WERI-Rb-1 (cell line): ENCODE measurements at regions not wholly inside any gene's neighbourhood (a gene's known extent, or its start where the extent isn't known, plus 50 kb on each side); places are given as distances from the start of the nearest gene placed in this dataset.

Source experiments
- DNase-seq: peaks from one replicate; pipeline ENCODE4 v3.0.0-alpha.2; 2020
- H3K27ac ChIP-seq: fragments of 250-450 bp; sonication (Bioruptor Pico); 2 replicates; pipeline ENCODE4 v1.5.1; 2020; ENCODE audit warnings: mild to moderate bottlenecking, moderate library complexity
- H3K27me3 ChIP-seq: fragments of 250-450 bp; sonication (Bioruptor Pico); 2 replicates; pipeline ENCODE4 v1.5.1; 2021; ENCODE audit warnings: mild to moderate bottlenecking, low read depth, moderate library complexity; ENCODE audit not compliant: insufficient read depth, severe bottlenecking
- H3K36me3 ChIP-seq: fragments of 250-450 bp; sonication (Bioruptor Pico); 2 replicates; pipeline ENCODE4 v1.5.1; 2020; ENCODE audit warnings: mild to moderate bottlenecking, moderate library complexity
- H3K4me3 ChIP-seq: 2 replicates; pipeline ENCODE4 v1.5.1; 2011; ENCODE audit warnings: low read depth, mild to moderate bottlenecking, control low read depth, low read length
- H3K9me3 ChIP-seq: fragments of 250-450 bp; sonication (Bioruptor Pico); 2 replicates; pipeline ENCODE4 v1.5.1; 2021; ENCODE audit warnings: mild to moderate bottlenecking, moderate library complexity; ENCODE audit not compliant: severe bottlenecking
- TF ChIP-seq, protein P1 (sequence below): IDR thresholded peaks from 2 replicates; pipeline ENCODE4 v1.5.1; 2011; ENCODE audit warnings: low read depth, mild to moderate bottlenecking, control low read depth, inconsistent platforms, low read length

DNA sequence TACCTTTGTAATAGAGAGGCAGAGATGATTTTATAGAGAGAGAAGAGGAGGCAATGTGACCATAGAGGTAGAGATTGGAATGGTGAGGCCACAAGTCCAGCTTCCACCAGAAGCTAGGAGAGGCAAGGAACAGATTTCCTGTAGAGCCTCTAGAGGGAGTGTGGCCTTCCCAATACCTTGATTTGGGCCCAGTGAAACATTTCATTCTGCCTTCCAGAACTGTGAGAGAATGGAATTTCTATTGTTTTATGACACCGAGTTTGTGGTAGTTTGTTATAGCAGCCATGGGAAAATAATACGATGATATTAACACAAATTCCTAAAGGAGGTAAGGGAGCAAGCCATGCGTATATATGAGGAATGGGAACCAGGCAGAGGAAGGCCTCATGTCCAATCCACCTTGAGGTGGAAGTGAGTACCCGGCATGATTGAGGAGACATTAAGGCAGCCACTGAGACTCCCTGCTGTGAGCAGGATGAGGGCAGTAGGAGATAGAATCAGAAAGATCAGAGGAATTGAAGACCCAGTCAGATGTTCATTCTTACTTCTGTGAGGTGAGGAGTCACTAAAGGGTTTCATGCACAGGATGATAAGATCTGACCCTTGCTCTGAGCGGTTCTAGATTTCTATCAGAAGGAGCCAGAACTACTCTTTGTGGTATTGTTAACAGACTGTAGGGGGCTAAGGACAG lies 636.3 kb upstream of the IMPG1 start:
- no peak overlapping the region for H3K4me3 ChIP-seq
- no peaks in the 10 kb centered on the region for H3K36me3 ChIP-seq
- no peak overlapping the region for H3K27ac ChIP-seq
- no peak for DNase-seq
- H3K27me3 ChIP-seq, result no peaks in the 10 kb centered on the region
- TF ChIP-seq, protein P1, sequence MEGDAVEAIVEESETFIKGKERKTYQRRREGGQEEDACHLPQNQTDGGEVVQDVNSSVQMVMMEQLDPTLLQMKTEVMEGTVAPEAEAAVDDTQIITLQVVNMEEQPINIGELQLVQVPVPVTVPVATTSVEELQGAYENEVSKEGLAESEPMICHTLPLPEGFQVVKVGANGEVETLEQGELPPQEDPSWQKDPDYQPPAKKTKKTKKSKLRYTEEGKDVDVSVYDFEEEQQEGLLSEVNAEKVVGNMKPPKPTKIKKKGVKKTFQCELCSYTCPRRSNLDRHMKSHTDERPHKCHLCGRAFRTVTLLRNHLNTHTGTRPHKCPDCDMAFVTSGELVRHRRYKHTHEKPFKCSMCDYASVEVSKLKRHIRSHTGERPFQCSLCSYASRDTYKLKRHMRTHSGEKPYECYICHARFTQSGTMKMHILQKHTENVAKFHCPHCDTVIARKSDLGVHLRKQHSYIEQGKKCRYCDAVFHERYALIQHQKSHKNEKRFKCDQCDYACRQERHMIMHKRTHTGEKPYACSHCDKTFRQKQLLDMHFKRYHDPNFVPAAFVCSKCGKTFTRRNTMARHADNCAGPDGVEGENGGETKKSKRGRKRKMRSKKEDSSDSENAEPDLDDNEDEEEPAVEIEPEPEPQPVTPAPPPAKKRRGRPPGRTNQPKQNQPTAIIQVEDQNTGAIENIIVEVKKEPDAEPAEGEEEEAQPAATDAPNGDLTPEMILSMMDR, result no peak
- no peaks in the 10 kb centered on the region for H3K9me3 ChIP-seq

DNA sequence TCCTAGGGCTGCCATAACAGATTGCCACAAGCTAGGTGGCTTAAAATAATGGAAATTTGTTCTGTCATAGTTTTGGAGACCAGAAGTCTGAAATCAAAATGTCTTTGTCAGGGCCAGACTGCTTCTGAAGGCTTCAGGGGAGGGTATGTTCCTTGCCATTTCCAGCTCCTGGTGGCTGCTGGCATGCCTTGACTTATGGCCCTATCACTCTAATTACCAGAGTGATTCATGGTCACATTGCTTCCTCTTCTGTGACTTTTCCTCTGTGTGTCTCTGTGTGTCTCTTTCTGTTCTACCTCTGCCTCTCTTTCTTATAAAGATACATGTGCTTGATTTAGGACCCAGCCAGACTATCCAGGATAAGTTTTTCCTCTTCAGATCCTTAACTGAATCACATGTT lies 635.2 kb upstream of the IMPG1 start:
- Histone ChIP-seq H3K27ac (no peak overlapping the region), H3K36me3 (no peaks in the 10 kb centered on the region), H3K27me3 (no peaks in the 10 kb centered on the region), H3K9me3 (no peaks in the 10 kb centered on the region), H3K4me3 (no peak overlapping the region)
- TF ChIP-seq, protein P1, result no peak
- DNase-seq, result no peak

DNA sequence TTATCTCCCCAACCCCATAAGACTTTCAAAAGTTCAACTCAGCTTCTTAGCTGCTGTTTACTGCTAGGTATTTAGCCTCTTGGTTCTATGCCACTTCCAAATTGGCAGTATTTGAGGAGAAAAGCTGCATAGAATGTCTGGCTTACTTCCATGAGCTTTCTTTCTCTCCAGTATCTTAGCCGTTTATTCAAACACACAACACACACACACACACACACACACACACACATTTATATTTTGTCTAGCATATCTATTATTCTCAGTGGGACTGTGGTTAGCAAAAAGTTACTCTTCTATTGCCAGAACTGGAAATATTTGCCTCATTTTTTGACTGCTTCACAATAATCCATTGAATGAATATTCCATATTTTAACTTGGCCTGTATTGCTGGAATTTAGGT lies 634.2 kb upstream of the IMPG1 start:
- H3K4me3 ChIP-seq, result no peak overlapping the region
- no peak overlapping the region for H3K27ac ChIP-seq
- DNase-seq, result no peak
- H3K36me3 ChIP-seq, result no peaks in the 10 kb centered on the region
- TF ChIP-seq, protein P1, result no peak
- H3K27me3 ChIP-seq, result no peaks in the 10 kb centered on the region
- H3K9me3 ChIP-seq, result no peaks in the 10 kb centered on the region

GRCh38 chr6:76706086-76706485 lies 633.6 kb upstream of the IMPG1 start:
- no peaks in the 10 kb centered on the region for H3K36me3 ChIP-seq
- no peaks in the 10 kb centered on the region for H3K9me3 ChIP-seq
- no peak overlapping the region for H3K27ac ChIP-seq
- DNase-seq, result no peak
- H3K27me3 ChIP-seq, result no peaks in the 10 kb centered on the region
- TF ChIP-seq, protein P1, result no peak
- no peak overlapping the region for H3K4me3 ChIP-seq

DNA sequence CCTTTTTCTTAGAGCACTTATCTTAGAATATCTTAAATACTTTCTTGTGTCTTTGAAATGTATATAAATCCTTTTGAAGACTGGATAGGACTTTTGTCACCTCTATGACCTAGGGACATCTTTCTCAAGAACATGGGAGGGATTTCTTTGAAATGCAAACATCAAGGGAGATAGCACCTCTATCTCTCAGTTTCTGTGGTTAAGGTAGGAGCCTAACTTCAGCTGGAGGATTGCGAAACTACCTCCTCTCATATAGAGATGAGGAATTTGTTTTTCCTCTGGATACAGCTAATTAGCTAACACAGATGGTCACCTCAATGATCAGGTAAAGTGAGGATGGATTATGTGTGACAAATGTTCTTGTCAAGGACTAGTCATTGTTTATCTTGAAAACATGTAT lies 631.3 kb upstream of the IMPG1 start:
- no peak for DNase-seq
- Histone ChIP-seq H3K9me3 (no peaks in the 10 kb centered on the region), H3K27ac (peak overlapping the region; percentile 19; the same call in 1 of the 2 replicates), H3K36me3 (no peaks in the 10 kb centered on the region), H3K27me3 (no peaks in the 10 kb centered on the region), H3K4me3 (no peak overlapping the region)
- TF ChIP-seq, protein P1, result no peak

DNA sequence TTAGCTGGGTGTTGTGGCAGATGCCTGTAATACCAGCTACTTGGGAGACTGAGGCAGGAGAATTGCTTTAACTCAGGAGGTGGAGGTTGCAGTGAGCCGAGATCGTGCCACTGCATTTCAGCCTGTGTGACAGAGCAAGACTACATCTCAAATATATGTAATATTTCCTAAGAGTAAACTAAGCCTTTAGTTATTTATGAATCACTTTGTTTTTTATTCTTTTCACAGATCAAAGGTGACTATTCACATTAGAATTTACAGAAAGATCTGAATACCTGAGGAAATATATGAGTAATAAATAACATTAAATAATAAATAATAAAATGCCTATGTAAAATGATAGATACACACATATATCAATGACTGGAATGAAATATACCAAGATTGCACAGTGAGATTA lies 630.8 kb upstream of the IMPG1 start:
- Histone ChIP-seq H3K4me3 (no peak overlapping the region), H3K9me3 (no peaks in the 10 kb centered on the region), H3K27ac (peak overlapping the region; percentile 19; the same call in 1 of the 2 replicates), H3K27me3 (no peaks in the 10 kb centered on the region), H3K36me3 (no peaks in the 10 kb centered on the region)
- TF ChIP-seq, protein P1, result no peak
- DNase-seq, result no peak
